Astrocyte (in vitro differentiated cells and primary cell): ENCODE measurements at regions not wholly inside any gene's neighbourhood (a gene's known extent, or its start where the extent isn't known, plus 50 kb on each side); places are given as distances from the start of the nearest gene placed in this dataset.

Source experiments
- DNase-seq: peaks from one replicate; pipeline ENCODE4 v3.0.0-alpha.2; 2010; ENCODE audit warnings: low read depth
- FAIRE-seq: peaks from 2 replicates; lab custom pipeline; 2011; peaks lifted over from hg19 to GRCh38; lab: Jason Lieb, UNC
- H2AFZ ChIP-seq: 2 replicates; pipeline ENCODE4 v1.6.0; 2012; ENCODE audit warnings: low read depth, low read length, inconsistent platforms
- H3K27ac ChIP-seq: 2 replicates; pipeline ENCODE4 v1.5.1; 2011; ENCODE audit warnings: low read depth, low read length, inconsistent platforms
- H3K27me3 ChIP-seq: 2 replicates; pipeline ENCODE4 v1.6.0; 2011; ENCODE audit warnings: low read length, inconsistent platforms; ENCODE audit not compliant: insufficient read depth
- H3K36me3 ChIP-seq: 2 replicates; pipeline ENCODE4 v1.5.1; 2011; ENCODE audit warnings: low read length, inconsistent platforms; ENCODE audit not compliant: insufficient read depth
- H3K4me1 ChIP-seq: 2 replicates; pipeline ENCODE4 v1.5.1; 2011; ENCODE audit warnings: low read length, inconsistent platforms; ENCODE audit not compliant: insufficient read depth
- H3K4me2 ChIP-seq: 2 replicates; pipeline ENCODE4 v1.6.0; 2012; ENCODE audit warnings: low read length, inconsistent platforms
- H3K4me3 ChIP-seq: 2 replicates; pipeline ENCODE4 v1.5.1; 2011; ENCODE audit warnings: low read depth, mild to moderate bottlenecking, low read length, inconsistent platforms; ENCODE audit not compliant: insufficient read depth
- H3K79me2 ChIP-seq: 2 replicates; pipeline ENCODE4 v1.6.0; 2012; ENCODE audit warnings: mild to moderate bottlenecking, low read length, inconsistent platforms; ENCODE audit not compliant: insufficient read depth
- H3K9ac ChIP-seq: 2 replicates; pipeline ENCODE4 v1.6.0; 2012; ENCODE audit warnings: mild to moderate bottlenecking, low read length, inconsistent platforms
- H3K9me3 ChIP-seq: 2 replicates; pipeline ENCODE4 v1.5.1; 2012; ENCODE audit warnings: low read depth, mild to moderate bottlenecking, low read length, inconsistent platforms; ENCODE audit not compliant: insufficient read depth
- H4K20me1 ChIP-seq: 2 replicates; pipeline ENCODE4 v1.6.0; 2012; ENCODE audit warnings: low read length, inconsistent platforms; ENCODE audit not compliant: insufficient read depth
- H3K27ac Mint-ChIP-seq: one replicate; pipeline ENCODE4 v1.8.0; 2021; ENCODE audit warnings: mild to moderate bottlenecking, mixed read lengths; ENCODE audit not compliant: unreplicated experiment
- H3K27me3 Mint-ChIP-seq: one replicate; pipeline ENCODE4 v1.8.0; 2021; ENCODE audit warnings: low read depth, mixed read lengths; ENCODE audit not compliant: unreplicated experiment
- H3K36me3 Mint-ChIP-seq: one replicate; pipeline ENCODE4 v1.8.0; 2021; ENCODE audit warnings: low read depth, mixed read lengths; ENCODE audit not compliant: unreplicated experiment
- H3K4me1 Mint-ChIP-seq: one replicate; pipeline ENCODE4 v1.8.0; 2021; ENCODE audit warnings: low read depth, mixed read lengths; ENCODE audit not compliant: unreplicated experiment
- H3K4me3 Mint-ChIP-seq: one replicate; pipeline ENCODE4 v1.8.0; 2021; ENCODE audit warnings: mild to moderate bottlenecking, moderate library complexity, mixed read lengths; ENCODE audit not compliant: unreplicated experiment
- H3K9me3 Mint-ChIP-seq: one replicate; pipeline ENCODE4 v1.8.0; 2021; ENCODE audit warnings: mild to moderate bottlenecking, mixed read lengths; ENCODE audit not compliant: unreplicated experiment
- EZH2 ChIP-seq: IDR thresholded peaks from 2 replicates; pipeline ENCODE4 v1.6.1; 2012; ENCODE audit warnings: mild to moderate bottlenecking, low read length, inconsistent platforms; ENCODE audit not compliant: insufficient read depth
- TF ChIP-seq, protein P1 (sequence below): IDR thresholded peaks from 2 replicates; pipeline ENCODE4 v1.5.1; 2011; ENCODE audit warnings: low read depth, mild to moderate bottlenecking, inconsistent platforms, low read length, moderate library complexity; ENCODE audit not compliant: insufficient read depth

DNA sequence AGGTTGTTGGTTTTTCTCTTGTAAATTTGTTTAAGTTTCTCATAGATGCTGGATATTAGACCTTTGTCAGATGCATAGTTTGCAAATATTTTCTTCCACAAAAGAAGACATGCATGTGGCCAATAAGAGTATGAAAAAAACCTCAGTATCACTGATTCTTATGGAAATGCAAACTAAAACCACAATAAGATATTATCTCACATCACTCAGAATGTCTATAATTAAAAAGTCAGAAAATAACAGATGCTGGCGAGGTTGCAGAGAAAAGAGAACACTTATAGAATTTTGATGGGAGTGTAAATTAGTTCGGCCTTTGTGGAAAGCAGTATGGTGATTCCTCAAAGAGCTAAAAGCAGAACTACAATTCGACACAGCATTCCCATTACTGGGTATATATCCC, 1355.6 kb downstream of the FAM133A start:
- Histone ChIP-seq H3K4me1 (no peaks in the 10 kb centered on the region), H3K9me3 (no peaks in the 10 kb centered on the region), H4K20me1 (no peaks in the 10 kb centered on the region), H3K27ac (no peak overlapping the region), H3K4me3 (no peak overlapping the region), H3K36me3 (no peaks in the 10 kb centered on the region), H3K79me2 (no peaks in the 10 kb centered on the region), H3K27me3 (no peaks in the 10 kb centered on the region), H3K9ac (no peak overlapping the region), H3K4me2 (no peak overlapping the region), H2AFZ (no peak overlapping the region)
- H3K4me1 Mint-ChIP-seq: no peaks in the 10 kb centered on the region
- TF ChIP-seq EZH2: no peak
- TF ChIP-seq, protein P1, sequence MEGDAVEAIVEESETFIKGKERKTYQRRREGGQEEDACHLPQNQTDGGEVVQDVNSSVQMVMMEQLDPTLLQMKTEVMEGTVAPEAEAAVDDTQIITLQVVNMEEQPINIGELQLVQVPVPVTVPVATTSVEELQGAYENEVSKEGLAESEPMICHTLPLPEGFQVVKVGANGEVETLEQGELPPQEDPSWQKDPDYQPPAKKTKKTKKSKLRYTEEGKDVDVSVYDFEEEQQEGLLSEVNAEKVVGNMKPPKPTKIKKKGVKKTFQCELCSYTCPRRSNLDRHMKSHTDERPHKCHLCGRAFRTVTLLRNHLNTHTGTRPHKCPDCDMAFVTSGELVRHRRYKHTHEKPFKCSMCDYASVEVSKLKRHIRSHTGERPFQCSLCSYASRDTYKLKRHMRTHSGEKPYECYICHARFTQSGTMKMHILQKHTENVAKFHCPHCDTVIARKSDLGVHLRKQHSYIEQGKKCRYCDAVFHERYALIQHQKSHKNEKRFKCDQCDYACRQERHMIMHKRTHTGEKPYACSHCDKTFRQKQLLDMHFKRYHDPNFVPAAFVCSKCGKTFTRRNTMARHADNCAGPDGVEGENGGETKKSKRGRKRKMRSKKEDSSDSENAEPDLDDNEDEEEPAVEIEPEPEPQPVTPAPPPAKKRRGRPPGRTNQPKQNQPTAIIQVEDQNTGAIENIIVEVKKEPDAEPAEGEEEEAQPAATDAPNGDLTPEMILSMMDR: no peak
- no peaks in the 10 kb centered on the region for H3K36me3 Mint-ChIP-seq
- no peaks in the 10 kb centered on the region for H3K9me3 Mint-ChIP-seq
- no peak overlapping the region for H3K27ac Mint-ChIP-seq
- FAIRE-seq (no peak), DNase-seq (no peak)
- H3K27me3 Mint-ChIP-seq: no peaks in the 10 kb centered on the region
- H3K4me3 Mint-ChIP-seq: no peak overlapping the region

DNA sequence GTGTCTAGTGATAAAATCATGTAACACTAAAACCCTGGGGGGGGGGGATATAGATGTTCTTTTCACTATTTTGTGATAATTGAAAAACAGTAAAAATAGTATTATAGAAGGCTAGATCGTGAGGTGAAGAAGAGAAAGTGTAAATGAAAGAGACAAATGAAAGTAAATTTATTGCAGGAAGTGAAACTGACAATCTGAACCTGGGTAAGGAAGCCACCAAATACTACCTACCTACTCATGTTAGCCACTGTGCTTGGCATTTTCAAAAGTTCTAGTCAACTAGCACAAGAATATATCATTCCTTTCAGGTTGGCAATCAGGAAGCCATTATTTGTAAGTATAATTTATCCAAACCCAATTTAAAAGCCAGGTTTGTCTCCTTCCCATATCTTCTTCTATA, 1366.1 kb downstream of the FAM133A start:
- H3K4me1 Mint-ChIP-seq: no peaks in the 10 kb centered on the region
- FAIRE-seq: no peak
- TF ChIP-seq, protein P1: no peak
- TF ChIP-seq EZH2: no peak

DNA sequence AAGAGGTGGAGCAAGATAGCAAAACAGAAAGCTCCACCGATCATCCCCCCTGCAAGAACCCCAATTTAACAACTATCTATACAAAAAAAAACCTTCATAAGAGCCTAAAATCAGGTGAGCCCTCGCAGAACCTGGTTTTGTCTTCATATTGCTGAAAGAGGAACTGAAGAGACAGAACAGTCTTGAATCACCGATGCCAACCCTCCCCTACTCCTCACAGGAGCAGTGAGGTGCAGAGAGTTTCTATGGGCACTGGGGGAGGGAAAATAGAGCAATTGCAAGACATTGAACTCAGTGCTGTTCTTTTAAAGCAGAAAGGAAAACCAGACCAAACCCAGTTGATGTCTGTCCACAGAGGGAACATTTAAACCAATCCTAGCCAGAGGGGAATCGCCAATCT, 1370.3 kb downstream of the FAM133A start:
- H3K4me3 ChIP-seq: no peak overlapping the region
- H3K4me3 Mint-ChIP-seq: no peak overlapping the region
- no peaks in the 10 kb centered on the region for H3K9me3 ChIP-seq
- no peak for DNase-seq
- no peaks in the 10 kb centered on the region for H3K9me3 Mint-ChIP-seq
- H3K36me3 ChIP-seq: no peaks in the 10 kb centered on the region
- H3K4me1 ChIP-seq: no peaks in the 10 kb centered on the region
- no peak overlapping the region for H2AFZ ChIP-seq
- no peak overlapping the region for H3K27ac Mint-ChIP-seq
- H3K79me2 ChIP-seq: no peaks in the 10 kb centered on the region
- no peak for FAIRE-seq
- H3K27me3 Mint-ChIP-seq: no peaks in the 10 kb centered on the region
- no peak overlapping the region for H3K9ac ChIP-seq
- no peaks in the 10 kb centered on the region for H4K20me1 ChIP-seq
- no peaks in the 10 kb centered on the region for H3K27me3 ChIP-seq
- H3K36me3 Mint-ChIP-seq: no peaks in the 10 kb centered on the region
- no peak overlapping the region for H3K4me2 ChIP-seq
- no peaks in the 10 kb centered on the region for H3K4me1 Mint-ChIP-seq
- no peak overlapping the region for H3K27ac ChIP-seq
- TF ChIP-seq EZH2: no peak
- TF ChIP-seq, protein P1: no peak

More for the DNA sequence above, 1366.1 kb downstream of the FAM133A start:
- Histone ChIP-seq H3K36me3 (no peaks in the 10 kb centered on the region), H3K4me1 (no peaks in the 10 kb centered on the region), H3K79me2 (no peaks in the 10 kb centered on the region), H4K20me1 (no peaks in the 10 kb centered on the region), H3K27me3 (no peaks in the 10 kb centered on the region), H2AFZ (no peak overlapping the region), H3K9ac (no peak overlapping the region), H3K27ac (no peak overlapping the region), H3K4me3 (no peak overlapping the region), H3K4me2 (no peak overlapping the region), H3K9me3 (no peaks in the 10 kb centered on the region)
- H3K9me3 Mint-ChIP-seq: no peaks in the 10 kb centered on the region
- no peak overlapping the region for H3K4me3 Mint-ChIP-seq
- DNase-seq: no peak
- no peak overlapping the region for H3K27ac Mint-ChIP-seq
- no peaks in the 10 kb centered on the region for H3K36me3 Mint-ChIP-seq
- no peaks in the 10 kb centered on the region for H3K27me3 Mint-ChIP-seq
